CD14-positive monocyte (primary cell): ENCODE measurements at regions not wholly inside any gene's neighbourhood (a gene's known extent, or its start where the extent isn't known, plus 50 kb on each side); places are given as distances from the start of the nearest gene placed in this dataset.
A peak's percentile ranks its signal among the peaks of the same experiment; 100 is the strongest.

Source experiments
- DNase-seq, 3 donors: peaks; one replicate each; pipeline ENCODE4 v3.0.0-alpha.2; 2011 to 2022
- H2AFZ ChIP-seq: 2 replicates; pipeline ENCODE4 v1.6.0; 2012; ENCODE audit warnings: mild to moderate bottlenecking, low read depth, low read length, inconsistent platforms; ENCODE audit not compliant: insufficient read depth, poor library complexity, severe bottlenecking
- H3K27ac ChIP-seq, 2 donors: 1 replicate in 1 of 2; 2 replicates in 1 of 2; pipeline ENCODE4 v1.5.1; 2012 to 2013; ENCODE audit warnings: low read length in 2 of 2, control low read depth in 1 of 2, inconsistent platforms in 1 of 2, low read depth in 1 of 2, mild to moderate bottlenecking in 1 of 2
- H3K27me3 ChIP-seq, 2 donors: one replicate each; pipeline versions ENCODE4 v1.6.0 to v1.6.1; 2011 to 2013; ENCODE audit warnings: low read length in 2 of 2; ENCODE audit not compliant: control insufficient read depth in 2 of 2, insufficient read depth in 2 of 2
- H3K36me3 ChIP-seq, 2 donors: replicated peaks in 1 of 2; 1 replicate in 1 of 2; 2 replicates in 1 of 2; pipeline versions ENCODE4 v1.5.1 to v1.6.1; 2012 to 2013; ENCODE audit warnings: low read length in 2 of 2, control low read depth in 1 of 2, inconsistent platforms in 1 of 2, mild to moderate bottlenecking in 1 of 2; ENCODE audit not compliant: insufficient read depth in 2 of 2, control insufficient read depth in 1 of 2
- H3K4me1 ChIP-seq, 2 donors: 1 replicate in 1 of 2; 2 replicates in 1 of 2; pipeline versions ENCODE4 v1.5.1 to v1.6.1; 2012 to 2013; ENCODE audit warnings: low read length in 2 of 2, control low read depth in 1 of 2, inconsistent platforms in 1 of 2, mild to moderate bottlenecking in 1 of 2, moderate library complexity in 1 of 2; ENCODE audit not compliant: insufficient read depth in 2 of 2, control insufficient read depth in 1 of 2
- H3K4me2 ChIP-seq: replicated peaks from 2 replicates; pipeline ENCODE3; 2012; ENCODE audit warnings: low read length, moderate library complexity, mild to moderate bottlenecking; ENCODE audit not compliant: poor library complexity, severe bottlenecking; ENCODE audit errors: extremely low read depth
- H3K4me3 ChIP-seq, 3 experiments: fragments of 200-600 bp in 1 of 3; sonication (generic) in 1 of 3; replicated peaks in 1 of 3; 1 replicate in 2 of 3; 2 replicates in 1 of 3; pipeline ENCODE4 v1.5.1; 2011 to 2013; ENCODE audit warnings: low read length in 3 of 3, mild to moderate bottlenecking in 3 of 3, control low read depth in 2 of 3, low read depth in 2 of 3, inconsistent platforms in 1 of 3, moderate library complexity in 1 of 3
- H3K79me2 ChIP-seq: 2 replicates; pipeline ENCODE4 v1.6.0; 2012; ENCODE audit warnings: mild to moderate bottlenecking, control low read depth, inconsistent platforms, low read length, moderate library complexity; ENCODE audit not compliant: insufficient read depth
- H3K9ac ChIP-seq: 2 replicates; pipeline ENCODE4 v1.6.0; 2017; ENCODE audit warnings: low read length, mild to moderate bottlenecking; ENCODE audit not compliant: insufficient read depth, poor library complexity, severe bottlenecking
- H3K9me3 ChIP-seq, 2 donors: replicated peaks in 1 of 2; 1 replicate in 1 of 2; 2 replicates in 1 of 2; pipeline versions ENCODE4 v1.5.1 to v1.6.1; 2012 to 2013; ENCODE audit warnings: low read length in 2 of 2, control low read depth in 1 of 2; ENCODE audit not compliant: control insufficient read depth in 1 of 2, insufficient read depth in 1 of 2
- H4K20me1 ChIP-seq: 2 replicates; pipeline ENCODE4 v1.6.0; 2012; ENCODE audit warnings: mild to moderate bottlenecking, low read length, control low read depth, moderate library complexity; ENCODE audit not compliant: insufficient read depth
- H3K27ac Mint-ChIP-seq, 7 donors: one replicate each; pipeline ENCODE4 v1.8.0; 2020; ENCODE audit warnings: mild to moderate bottlenecking in 7 of 7, mixed read lengths in 7 of 7, moderate library complexity in 6 of 7, inconsistent platforms in 2 of 7
- H3K27me3 Mint-ChIP-seq, 3 donors: one replicate each; pipeline ENCODE4 v1.8.0; 2021 to 2022; ENCODE audit warnings: low read depth in 3 of 3, mild to moderate bottlenecking in 3 of 3, mixed read lengths in 3 of 3, moderate library complexity in 3 of 3, inconsistent platforms in 1 of 3
- H3K36me3 Mint-ChIP-seq, 2 donors: one replicate each; pipeline ENCODE4 v1.8.0; 2020; ENCODE audit warnings: mixed read lengths in 2 of 2, inconsistent platforms in 1 of 2, mild to moderate bottlenecking in 1 of 2
- H3K4me1 Mint-ChIP-seq: one replicate; pipeline ENCODE4 v1.8.0; 2020; ENCODE audit warnings: mild to moderate bottlenecking, mixed read lengths
- H3K4me3 Mint-ChIP-seq, 2 donors: one replicate each; pipeline ENCODE4 v1.8.0; 2020; ENCODE audit warnings: mild to moderate bottlenecking in 2 of 2, mixed read lengths in 2 of 2, moderate library complexity in 1 of 2
- H3K9me3 Mint-ChIP-seq, 7 donors: one replicate each; pipeline ENCODE4 v1.8.0; 2020 to 2022; ENCODE audit warnings: mixed read lengths in 7 of 7, mild to moderate bottlenecking in 6 of 7, moderate library complexity in 6 of 7, inconsistent platforms in 2 of 7
- CTCF ChIP-seq: fragments of 200-600 bp; IDR thresholded peaks from one replicate; pipeline ENCODE4 v1.8.0; 2022; ENCODE audit warnings: antibody characterized with exemption, mild to moderate bottlenecking
- whole genome bisulfite sequencing: methylation state at CpG from one replicate; pipeline ENCODE4 v1.1.5; 2013; ENCODE audit warnings: missing lambda C conversion rate; ENCODE audit not compliant: insufficient coverage; 5-methylcytosine and 5-hydroxymethylcytosine counted together
- intact Hi-C, 2 donors: fragments of 100-400 bp; cut with micrococcal nuclease; formaldehyde crosslinking; loops; one replicate each; pipeline versions ENCODE4 v1.15.0 to v1.15.1; 2023

DNA sequence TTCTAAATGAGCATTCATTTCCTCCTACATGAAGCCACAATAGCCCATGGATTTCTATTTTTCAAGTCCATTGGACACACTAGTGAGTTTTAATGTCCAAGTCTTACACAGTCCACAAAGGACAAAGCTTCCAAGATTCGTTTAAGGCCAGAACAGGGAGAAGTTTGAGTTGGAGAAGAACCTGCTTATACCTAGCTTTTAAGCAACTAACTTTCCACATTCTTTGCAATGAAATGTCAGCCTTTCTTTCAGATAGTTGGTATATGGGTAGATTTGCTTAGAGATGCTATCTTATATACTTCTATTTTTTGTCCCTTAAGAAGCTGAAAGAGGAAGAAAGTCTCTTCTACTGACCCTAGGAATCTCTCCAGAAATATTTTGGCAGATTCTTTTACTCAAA lies 66.1 kb upstream of the NPAS2 start:
- no peak overlapping the region for H3K27ac ChIP-seq
- H3K4me2 ChIP-seq, result no peak overlapping the region
- peaks cover 3 to 24% (median 8%) of the 10 kb centered on the region in 3 donors for H3K27me3 Mint-ChIP-seq
- no peak overlapping the region for H3K27ac Mint-ChIP-seq
- peaks cover 20% of the 10 kb centered on the region for H3K4me1 Mint-ChIP-seq
- no peaks in the 10 kb centered on the region for H3K36me3 ChIP-seq
- H3K4me1 ChIP-seq, result peaks cover 9 to 17% of the 10 kb centered on the region in 2 donors
- intact Hi-C loops, result no loop called here
- no peaks in the 10 kb centered on the region for H3K9me3 ChIP-seq
- no peaks in the 10 kb centered on the region for H3K36me3 Mint-ChIP-seq
- peaks cover under 1 to 11% of the 10 kb centered on the region in 2 donors for H3K27me3 ChIP-seq
- no peak overlapping the region for H2AFZ ChIP-seq
- H3K9me3 Mint-ChIP-seq, result peaks cover 2 to 10% (median 5%) of the 10 kb centered on the region in 7 donors
- no peak for TF ChIP-seq CTCF
- WGBS, result no CpG with 5 or more reads among the region's 1 CpG
- no peak overlapping the region for H3K4me3 ChIP-seq
- H3K4me3 Mint-ChIP-seq, result no peak overlapping the region
- H3K79me2 ChIP-seq, result no peaks in the 10 kb centered on the region
- H4K20me1 ChIP-seq, result no peaks in the 10 kb centered on the region
- H3K9ac ChIP-seq, result no peak overlapping the region
- DNase-seq, result no peak

DNA sequence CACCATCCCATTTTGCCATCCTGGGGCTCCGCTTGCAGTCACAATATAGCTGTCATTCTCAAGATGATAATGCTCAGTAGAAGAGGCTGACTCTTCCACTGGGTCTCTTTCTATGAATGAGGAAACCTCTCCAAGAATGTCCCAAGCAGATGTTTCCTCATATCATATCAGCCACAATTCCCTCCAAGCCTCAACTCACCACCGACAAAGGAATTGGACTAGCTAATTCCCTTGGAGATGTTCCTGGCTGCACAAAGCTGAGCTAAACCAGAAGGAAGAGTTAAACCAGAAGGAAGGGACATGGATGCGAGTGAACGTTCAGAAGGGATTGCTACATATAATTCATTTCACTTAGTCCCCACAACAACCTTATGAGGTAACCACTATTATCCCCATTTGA lies 65.0 kb upstream of the NPAS2 start:
- no peak overlapping the region for H3K27ac ChIP-seq
- no peak overlapping the region for H3K4me2 ChIP-seq
- Mint-ChIP-seq H3K27ac (peak overlapping the region in 1 of 7 donors; percentile 68), H3K36me3 (no peaks in the 10 kb centered on the region), H3K9me3 (peaks cover 0 to 6% (median 5%) of the 10 kb centered on the region in 7 donors), H3K4me3 (no peak overlapping the region), H3K4me1 (peaks cover 13% of the 10 kb centered on the region), H3K27me3 (peaks cover 3 to 18% (median 7%) of the 10 kb centered on the region in 3 donors)
- no peak overlapping the region for H3K9ac ChIP-seq
- no peak for TF ChIP-seq CTCF
- intact Hi-C loops, result no loop called here
- H3K9me3 ChIP-seq, result no peaks in the 10 kb centered on the region
- DNase-seq, result no peak
- no peak overlapping the region for H3K4me3 ChIP-seq
- peaks cover 9 to 17% of the 10 kb centered on the region in 2 donors for H3K4me1 ChIP-seq
- H3K36me3 ChIP-seq, result no peaks in the 10 kb centered on the region
- H3K79me2 ChIP-seq, result no peaks in the 10 kb centered on the region
- H2AFZ ChIP-seq, result no peak overlapping the region
- peaks cover 0 to 11% of the 10 kb centered on the region in 2 donors for H3K27me3 ChIP-seq
- WGBS, result no CpG with 5 or more reads among the region's 4 CpGs
- no peaks in the 10 kb centered on the region for H4K20me1 ChIP-seq
